ENCODE measurements at regions not wholly inside any gene's neighbourhood (a gene's known extent, or its start where the extent isn't known, plus 50 kb on each side); places are given as distances from the start of the nearest gene placed in this dataset.

- TF ChIP-seq CTCF (IDR thresholded peaks at IDR 0.05) (no peak), POLR2A (IDR thresholded peaks at IDR 0.05) (no peak)
Observed at GRCh38 chr12:94762259-94762942, 112.0 kb upstream of the TMCC3 start.
